Inflammatory macrophage treated with lipopolysaccharide for 1 hour (primary cell): ENCODE measurements at regions not wholly inside any gene's neighbourhood (a gene's known extent, or its start where the extent isn't known, plus 50 kb on each side); places are given as distances from the start of the nearest gene placed in this dataset.
"Not testable (repeated sequence)": the region's sequence is repeated elsewhere in the genome, so short reads cannot be mapped to it uniquely, and the experiment has no call there.

Experiments used
- DNase-seq, 2 donors: peaks; one replicate each; pipeline ENCODE4 v3.0.0-alpha.2; 2020 to 2022

DNA sequence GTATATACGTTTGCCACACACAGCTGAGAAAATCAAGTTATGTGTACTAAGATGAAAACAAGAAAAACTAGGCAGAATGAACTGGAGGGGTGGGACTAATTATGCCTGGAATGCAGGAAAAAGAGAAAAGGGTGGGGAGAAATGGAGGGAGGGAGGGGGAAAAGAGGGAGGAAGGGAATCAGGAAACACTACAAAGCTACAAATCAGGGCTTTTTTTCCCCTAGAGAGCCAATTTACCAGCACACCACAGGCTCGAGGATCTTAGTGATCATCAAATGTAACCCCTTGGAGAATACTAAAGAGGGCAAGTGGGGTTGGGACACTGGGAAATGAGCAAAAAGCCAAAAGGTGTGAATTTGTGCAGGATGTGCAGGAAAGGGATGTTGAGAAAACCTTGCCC lies 451.9 kb downstream of the SMARCA1 start:
- no peak for DNase-seq

DNA sequence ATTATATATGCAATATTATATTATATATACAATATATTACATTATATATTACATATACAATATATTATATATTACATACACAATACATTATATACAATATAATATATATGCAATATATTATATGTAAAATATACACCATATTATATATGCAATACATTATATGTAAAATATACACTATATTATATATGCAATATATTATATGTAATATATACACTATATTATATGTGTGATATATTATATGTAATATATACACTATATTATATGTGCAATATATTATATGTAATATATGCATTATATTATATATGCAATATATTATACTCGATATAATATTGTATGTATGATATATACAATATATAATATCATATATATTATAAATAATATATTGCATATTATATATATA lies 457.4 kb downstream of the SMARCA1 start:
- DNase-seq = no peak

DNA sequence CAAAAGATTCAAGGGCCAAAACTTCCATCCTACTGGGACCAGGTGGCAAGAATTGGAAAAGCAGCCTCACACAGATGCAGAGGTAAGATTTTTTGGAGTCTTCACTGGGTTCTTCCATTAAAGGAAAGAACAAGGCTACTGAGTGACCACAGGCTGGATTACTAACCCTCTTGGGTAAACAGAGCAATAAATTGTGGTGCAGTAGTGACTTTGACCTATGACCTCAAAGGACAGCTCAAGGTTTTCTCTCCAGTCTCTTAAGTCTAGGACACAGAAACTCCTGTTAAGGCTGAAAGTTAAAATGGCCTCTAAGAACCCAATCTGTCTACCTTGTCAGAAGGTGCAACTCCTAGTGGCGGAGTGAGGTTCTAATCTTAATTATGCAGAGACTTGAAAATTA lies 464.9 kb downstream of the SMARCA1 start:
- DNase-seq = no peak

- DNase-seq = no peak
Observed at GRCh38 chrX:129043138-129043537, 480.2 kb downstream of the SMARCA1 start.

DNA sequence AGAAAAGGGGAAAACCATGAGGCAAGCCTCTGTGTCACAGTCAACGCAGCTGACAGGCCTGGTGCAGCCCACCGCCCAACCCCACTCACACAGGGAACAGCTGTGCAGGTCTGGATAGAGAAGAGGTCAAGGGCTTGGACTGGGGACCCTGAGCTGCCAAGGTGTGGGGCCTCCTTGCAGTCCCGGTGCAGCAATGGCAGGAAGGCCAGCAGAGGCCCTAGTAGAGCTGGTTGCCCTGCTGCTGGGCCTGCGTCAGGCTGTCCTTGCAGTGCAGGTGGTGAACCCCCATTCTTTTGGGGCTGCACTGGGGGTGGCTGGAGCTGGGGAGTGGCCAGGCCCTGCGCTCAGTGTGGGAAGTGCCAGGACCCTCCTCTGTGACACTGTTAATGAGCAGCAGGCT lies 482.0 kb downstream of the SMARCA1 start:
- no peak for DNase-seq

- DNase-seq = no peak
Observed at GRCh38 chrX:129040124-129040523, 483.2 kb downstream of the SMARCA1 start.

- no peak for DNase-seq
Observed at GRCh38 chrX:129039176-129039575, 484.1 kb downstream of the SMARCA1 start.

- DNase-seq = no peak
Observed at GRCh38 chrX:129037389-129037788, 485.9 kb downstream of the SMARCA1 start.

DNA sequence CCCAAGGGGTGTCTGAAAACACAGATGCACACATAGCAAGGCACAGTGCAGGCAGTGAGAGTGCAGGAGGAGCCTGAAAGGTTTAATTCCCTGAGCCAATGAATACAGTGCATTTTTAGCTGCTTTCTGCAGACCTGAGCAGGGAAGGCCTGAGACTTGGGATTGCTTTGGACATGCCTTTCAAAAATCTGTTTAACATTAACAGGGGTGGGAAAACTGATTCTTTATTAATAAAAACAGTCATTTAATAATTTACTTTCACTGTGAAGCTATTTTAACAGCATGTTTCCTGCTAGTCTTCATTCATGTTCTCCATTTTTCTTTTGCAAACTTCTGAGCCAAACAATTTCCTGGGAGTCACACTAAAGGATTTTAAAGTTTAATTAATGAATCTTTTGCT lies 488.1 kb downstream of the SMARCA1 start:
- no peak for DNase-seq

DNA sequence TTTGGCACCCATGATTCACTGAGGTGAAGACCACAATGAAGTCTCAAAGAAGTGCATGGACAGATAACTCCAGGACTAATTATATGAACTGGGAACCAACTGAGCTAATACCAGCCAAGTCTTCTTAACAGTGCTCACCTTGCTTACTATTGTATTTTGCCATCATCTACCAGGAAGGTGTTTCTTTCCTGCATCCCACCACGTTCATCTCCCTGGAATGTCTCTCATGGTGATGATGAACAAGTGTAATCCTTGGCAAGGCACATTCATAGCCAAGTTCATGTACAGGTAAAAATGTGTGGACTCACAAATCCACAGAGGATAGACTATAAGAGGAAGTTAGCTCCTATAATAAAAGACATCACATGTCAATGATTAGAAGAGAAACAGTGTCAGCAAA lies 489.1 kb downstream of the SMARCA1 start:
- no peak for DNase-seq

GRCh38 chrX:129026202-129026601 lies 497.1 kb downstream of the SMARCA1 start:
- no peak for DNase-seq

GRCh38 chrX:129025376-129025775 lies 497.9 kb downstream of the SMARCA1 start:
- DNase-seq = no peak

GRCh38 chrX:129019412-129019811 lies 503.9 kb downstream of the SMARCA1 start:
- DNase-seq = no peak

- DNase-seq = no peak
Observed at GRCh38 chrX:129015381-129015780, 507.9 kb downstream of the SMARCA1 start.

- no peak for DNase-seq
Observed at GRCh38 chrX:129013574-129013973, 509.7 kb downstream of the SMARCA1 start.

DNA sequence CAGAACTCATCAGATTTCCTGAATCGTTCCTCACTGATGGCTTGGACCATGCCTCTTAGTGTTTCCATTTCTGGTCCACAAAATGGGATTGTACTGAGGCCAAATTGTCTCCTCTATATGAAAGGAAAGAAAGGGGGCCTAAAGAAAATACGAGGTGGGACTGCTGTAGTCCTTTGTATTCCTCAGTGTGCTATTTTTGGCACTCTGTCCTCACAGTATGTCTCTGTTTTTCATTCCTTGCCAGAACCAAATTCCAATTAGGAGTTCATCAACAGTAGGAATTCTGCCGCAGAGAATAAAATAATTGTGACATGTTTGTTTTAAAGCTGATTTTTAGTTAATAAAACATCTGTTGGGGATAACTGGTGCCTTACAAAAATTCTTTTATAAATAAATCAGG lies 515.7 kb downstream of the SMARCA1 start:
- DNase-seq = no peak

- no peak for DNase-seq
Observed at GRCh38 chrX:129006491-129006890, 516.8 kb downstream of the SMARCA1 start.

DNA sequence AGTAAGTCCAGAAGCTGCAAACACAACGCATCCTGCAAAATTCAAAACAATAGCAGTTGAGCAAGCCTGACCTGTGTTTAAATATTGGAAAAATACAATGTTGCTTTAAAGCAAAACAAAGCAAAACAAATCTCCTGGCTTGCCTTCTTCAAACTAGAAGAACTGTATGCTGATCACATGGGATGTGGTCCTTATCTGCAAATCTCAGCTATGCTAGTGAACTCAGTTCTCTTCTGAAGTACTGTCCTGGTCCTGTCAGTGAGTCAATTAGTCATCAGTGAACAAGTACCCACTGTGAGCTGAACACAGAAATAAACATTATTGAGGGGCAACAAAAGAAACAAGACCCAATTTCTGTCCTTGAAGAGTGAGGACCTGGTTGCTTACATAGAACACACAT lies 522.5 kb downstream of the SMARCA1 start:
- no peak for DNase-seq

DNA sequence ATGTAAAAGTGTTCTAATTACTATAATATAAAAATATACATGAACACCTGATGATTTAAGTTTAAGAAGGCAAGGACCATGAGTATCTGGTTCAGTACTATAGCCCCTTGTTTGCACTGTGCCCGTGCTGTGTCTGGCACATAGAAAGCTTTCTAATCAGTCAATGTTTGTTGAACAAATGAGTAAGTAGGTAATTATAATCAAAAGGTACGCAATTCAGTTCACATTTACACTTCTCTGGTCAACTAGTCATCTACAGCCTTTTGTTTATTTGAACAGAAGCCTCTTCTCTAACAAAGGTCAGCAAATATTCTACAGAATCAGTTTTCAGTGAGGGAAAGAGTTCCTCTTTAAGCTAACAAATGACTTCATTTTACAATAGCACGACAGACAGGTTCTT lies 523.3 kb downstream of the SMARCA1 start:
- DNase-seq = no peak

GRCh38 chrX:128992107-128992971 lies 531.0 kb downstream of the SMARCA1 start:
- no peak for DNase-seq

GRCh38 chrX:128975745-128976144 lies 547.5 kb downstream of the SMARCA1 start:
- peak in 1 of 2 donors; percentile 5 for DNase-seq

GRCh38 chrX:128973033-128973432 lies 550.3 kb downstream of the SMARCA1 start:
- DNase-seq = no peak

GRCh38 chrX:128961290-128961689 lies 562.0 kb downstream of the SMARCA1 start:
- no peak for DNase-seq

GRCh38 chrX:128954697-128955096 lies 568.6 kb downstream of the SMARCA1 start:
- DNase-seq = not testable (repeated sequence)

DNA sequence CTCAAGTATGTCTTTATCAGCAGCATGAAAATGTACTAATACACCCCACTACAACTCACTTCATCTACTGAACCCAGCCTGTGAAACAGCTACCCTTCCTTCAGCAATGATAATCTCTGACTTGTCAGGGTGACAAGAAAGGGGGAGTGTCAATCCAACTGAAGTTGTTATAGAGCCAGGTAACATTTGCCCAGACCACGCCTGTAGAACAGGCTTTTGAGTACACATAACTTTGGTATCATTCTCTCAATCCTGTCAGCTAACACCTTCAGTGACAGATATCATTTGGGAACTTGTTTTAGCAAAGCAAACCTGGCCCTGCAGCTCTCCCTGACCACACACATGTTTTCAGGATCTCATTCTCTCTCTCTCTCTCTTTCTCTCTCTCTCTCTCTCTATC lies 592.2 kb downstream of the SMARCA1 start:
- DNase-seq = no peak
